SK-N-SH (cell line): ENCODE measurements at regions not wholly inside any gene's neighbourhood (a gene's known extent, or its start where the extent isn't known, plus 50 kb on each side); places are given as distances from the start of the nearest gene placed in this dataset.
A peak's percentile ranks its signal among the peaks of the same experiment; 100 is the strongest.

Source experiments
- CTCF ChIA-PET: fragments of 300-600, 350-600 bp; formaldehyde crosslinking; extraction: SDS; loops from one replicate; lab custom pipeline; 2021; lab: Yijun Ruan, JAX
- POLR2A ChIA-PET: fragments of 350-600 bp; sonication (Branson Sonifier 250); formaldehyde crosslinking; extraction: SDS; loops from one replicate; lab custom pipeline; 2020; ENCODE audit warnings: antibody characterized with exemption, inconsistent platforms; lab: Yijun Ruan, JAX
- DNase-seq: peaks from one replicate; pipeline ENCODE4 v3.0.0; 2012
- H2AFZ ChIP-seq: fragments of 200-600 bp; sonication (generic); 2 replicates; pipeline ENCODE4 v1.8.1; 2016; ENCODE audit warnings: antibody characterized with exemption, mild to moderate bottlenecking, low read depth
- H3F3A ChIP-seq: fragments of 200-600 bp; sonication (generic); replicated peaks from 2 replicates; pipeline ENCODE3; 2016; ENCODE audit warnings: antibody characterized with exemption, mild to moderate bottlenecking; ENCODE audit not compliant: insufficient read depth
- H3K27ac ChIP-seq, 2 experiments: fragments of 200-500 bp in 1 of 2; fragments of 200-600 bp in 1 of 2; sonication (Bioruptor generic) in 1 of 2; sonication (generic), shearing (Covaris generic) in 1 of 2; 2 replicates each; pipeline versions ENCODE4 v1.5.1 to v1.6.1; 2014 to 2016; ENCODE audit warnings: low read depth in 2 of 2, inconsistent platforms in 1 of 2, low read length in 1 of 2, mild to moderate bottlenecking in 1 of 2, mixed read lengths in 1 of 2
- H3K27me3 ChIP-seq: fragments of 200-600 bp; sonication (generic), shearing (Covaris generic); 2 replicates; pipeline ENCODE4 v1.6.1; 2016; ENCODE audit warnings: mixed run types; ENCODE audit not compliant: insufficient read depth
- H3K36me3 ChIP-seq, 2 experiments: fragments of 200-500 bp in 1 of 2; fragments of 200-600 bp in 1 of 2; sonication (Bioruptor generic) in 1 of 2; sonication (generic) in 1 of 2; replicated peaks in 1 of 2; 2 replicates each; pipeline versions ENCODE3 to v1.5.1; 2014 to 2016; ENCODE audit warnings: low read length in 1 of 2, mild to moderate bottlenecking in 1 of 2; ENCODE audit not compliant: insufficient read depth in 2 of 2, control insufficient read depth in 1 of 2
- H3K4me1 ChIP-seq, 2 experiments: fragments of 200-500 bp in 1 of 2; fragments of 200-600 bp in 1 of 2; sonication (Bioruptor generic) in 1 of 2; sonication (generic), shearing (Covaris generic) in 1 of 2; 2 replicates each; pipeline versions ENCODE4 v1.5.1 to v1.6.1; 2014 to 2016; ENCODE audit warnings: low read depth in 1 of 2, low read length in 1 of 2, mixed run types in 1 of 2; ENCODE audit not compliant: insufficient read depth in 2 of 2, control insufficient read depth in 1 of 2
- H3K4me2 ChIP-seq: fragments of 200-600 bp; sonication (generic), shearing (Covaris generic); 2 replicates; pipeline ENCODE4 v1.6.1; 2017; ENCODE audit warnings: mixed run types
- H3K4me3 ChIP-seq, 2 experiments: fragments of 200-500 bp in 1 of 2; fragments of 200-600 bp in 1 of 2; sonication (Bioruptor generic) in 1 of 2; sonication (generic), shearing (Covaris generic) in 1 of 2; 2 replicates each; pipeline versions ENCODE4 v1.5.1 to v1.8.1; 2014 to 2016; ENCODE audit warnings: low read depth in 2 of 2, inconsistent platforms in 1 of 2, low read length in 1 of 2, mild to moderate bottlenecking in 1 of 2, mixed read lengths in 1 of 2, moderate library complexity in 1 of 2
- H3K79me2 ChIP-seq: fragments of 200-600 bp; sonication (generic); 2 replicates; pipeline ENCODE4 v1.8.1; 2017; ENCODE audit warnings: mild to moderate bottlenecking; ENCODE audit not compliant: insufficient read depth
- H3K9ac ChIP-seq: fragments of 200-600 bp; sonication (generic); 2 replicates; pipeline ENCODE4 v1.6.1; 2017; ENCODE audit warnings: mixed run types
- H3K9me2 ChIP-seq: fragments of 200-600 bp; sonication (generic); 2 replicates; pipeline ENCODE4 v1.6.1; 2017; ENCODE audit warnings: mixed run types
- H3K9me3 ChIP-seq: fragments of 200-600 bp; sonication (generic); 2 replicates; pipeline ENCODE4 v1.6.1; 2017; ENCODE audit warnings: mixed run types, mild to moderate bottlenecking, moderate library complexity
- H4K20me1 ChIP-seq: fragments of 200-600 bp; sonication (generic); 2 replicates; pipeline ENCODE4 v1.6.1; 2017; ENCODE audit warnings: mild to moderate bottlenecking, mixed run types; ENCODE audit not compliant: insufficient read depth
- CHD2 ChIP-seq: fragments of 150-350 bp; IDR thresholded peaks from 2 replicates; pipeline ENCODE4 v1.6.1; 2018; ENCODE audit warnings: low read length; ENCODE audit not compliant: partially characterized antibody
- CTCF ChIP-seq: fragments of 200-600 bp; sonication (generic); IDR thresholded peaks from 2 replicates; pipeline ENCODE4 v1.6.1; 2017; ENCODE audit warnings: antibody characterized with exemption, mild to moderate bottlenecking, moderate library complexity
- ELF1 ChIP-seq: IDR thresholded peaks from 2 replicates; pipeline ENCODE4 v1.4.0; 2012
- JUND ChIP-seq: IDR thresholded peaks from 2 replicates; pipeline ENCODE4 v1.4.0; 2012
- MXI1 ChIP-seq: IDR thresholded peaks from 2 replicates; pipeline ENCODE4 v1.6.1; 2012; ENCODE audit warnings: mild to moderate bottlenecking, low read depth, low read length, improper control_type of control experiment
- NRF1 ChIP-seq: IDR thresholded peaks from 2 replicates; pipeline ENCODE4 v1.6.1; 2012; ENCODE audit warnings: low read depth, mild to moderate bottlenecking, low read length
- PBX3 ChIP-seq: IDR thresholded peaks from 2 replicates; pipeline ENCODE4; 2012
- RCOR1 ChIP-seq: fragments of 150-350 bp; IDR thresholded peaks from 2 replicates; pipeline ENCODE4 v1.6.1; 2017; ENCODE audit warnings: antibody characterized with exemption, low read length
- RXRA ChIP-seq: IDR thresholded peaks from 2 replicates; pipeline ENCODE4 v1.4.0; 2012; ENCODE audit warnings: low read depth, mild to moderate bottlenecking, borderline replicate concordance
- USF2 ChIP-seq: fragments of 150-350 bp; IDR thresholded peaks from 2 replicates; pipeline ENCODE4 v1.6.1; 2017; ENCODE audit warnings: antibody characterized with exemption, low read length, low read depth, borderline replicate concordance
- YY1 ChIP-seq: IDR thresholded peaks from 2 replicates; pipeline ENCODE4 v1.4.0; 2012; ENCODE audit warnings: low read depth, mild to moderate bottlenecking
- WGBS: methylation state at CpG from one replicate; pipeline ENCODE4 v1.1.6; 2017; ENCODE audit warnings: low lambda C conversion rate; 5-methylcytosine and 5-hydroxymethylcytosine counted together

- CTCF ChIA-PET, result no interaction called here
These were observed 421.7 kb downstream of the PCNX1 start for GRCh38 chr14:71328954-71329353.

GRCh38 chr14:71331403-71331802, 424.1 kb downstream of the PCNX1 start:
- H4K20me1 ChIP-seq, result 0 out of 2 replicates have a peak, but pooled peaks cover 3% of the 10 kb centered on the region
- peaks cover 100% of the 10 kb centered on the region for H3K79me2 ChIP-seq
- no peaks in the 10 kb centered on the region for H3K9me3 ChIP-seq
- no peaks in the 10 kb centered on the region for H3K9me2 ChIP-seq
- H3F3A ChIP-seq, result no peaks in the 10 kb centered on the region
- H3K4me1 ChIP-seq, result peaks cover 0 to 7% of the 10 kb centered on the region in 2 experiments; a peak in 1 of 4 replicates
- H3K36me3 ChIP-seq, result peaks cover 0 to 11% of the 10 kb centered on the region in 2 experiments
- CTCF ChIA-PET, result no interaction called here
- TF ChIP-seq ELF1, result no peak
- TF ChIP-seq YY1, result no peak
- no peak for TF ChIP-seq RCOR1
- no peak for TF ChIP-seq CTCF
- TF ChIP-seq PBX3, result peak; percentile 39; the same call in 1 of the 2 replicates
- TF ChIP-seq, all 33 proteins: peak for 1
- WGBS, result 87% methylated on average over 3 of the region's 3 CpGs
- Histone ChIP-seq H3K27ac (no peak overlapping the region), H3K4me2 (no peak overlapping the region), H3K9ac (no peak overlapping the region), H2AFZ (no peak overlapping the region), H3K27me3 (no peaks in the 10 kb centered on the region), H3K4me3 (no peak overlapping the region)
- POLR2A ChIA-PET, result no interaction called here
- DNase-seq, result no peak

More at GRCh38 chr14:71328954-71329353, 421.7 kb downstream of the PCNX1 start:
- POLR2A ChIA-PET, result no interaction called here
- peaks cover 8 to 13% of the 10 kb centered on the region in 2 experiments; a peak in 3 of 4 replicates for H3K4me1 ChIP-seq
- H3K27ac ChIP-seq, result no peak overlapping the region
- H3K27me3 ChIP-seq, result no peaks in the 10 kb centered on the region
- no peak for DNase-seq
- H3F3A ChIP-seq, result no peaks in the 10 kb centered on the region
- H3K36me3 ChIP-seq, result peaks cover 0 to 9% of the 10 kb centered on the region in 2 experiments
- H3K79me2 ChIP-seq, result peaks cover 100% of the 10 kb centered on the region
- no peak for TF ChIP-seq ELF1
- no peak for TF ChIP-seq MXI1
- TF ChIP-seq RXRA, result no peak
- no peak for TF ChIP-seq CTCF
- TF ChIP-seq CHD2, result no peak
- TF ChIP-seq USF2, result no peak
- TF ChIP-seq NRF1, result no peak
- TF ChIP-seq RCOR1, result no peak
- no peak for TF ChIP-seq JUND
- WGBS, result 93% methylated on average over 5 of the region's 5 CpGs
- H3K9me3 ChIP-seq, result no peaks in the 10 kb centered on the region
- H3K4me3 ChIP-seq, result no peak overlapping the region
- no peak overlapping the region for H2AFZ ChIP-seq
- H3K9me2 ChIP-seq, result no peaks in the 10 kb centered on the region
- H4K20me1 ChIP-seq, result 0 out of 2 replicates have a peak, but pooled peaks cover 3% of the 10 kb centered on the region
- H3K9ac ChIP-seq, result no peak overlapping the region
- H3K4me2 ChIP-seq, result no peak overlapping the region
